Liver (tissue), 3 donors: ENCODE measurements at regions not wholly inside any gene's neighbourhood (a gene's known extent, or its start where the extent isn't known, plus 50 kb on each side); places are given as distances from the start of the nearest gene placed in this dataset.

Source experiments
- CTCF ChIP-seq: fragments of 150-350 bp; IDR thresholded peaks from 2 replicates; pipeline ENCODE4 v1.5.1; 2017; ENCODE audit warnings: improper control_type of control experiment, low read depth, low read length; ENCODE audit not compliant: missing input control
- GABPA ChIP-seq, 2 donors: IDR thresholded peaks in 1 of 2; conservative IDR thresholded peaks in 1 of 2; 2 replicates each; pipeline ENCODE4 v1.6.1; 2016; ENCODE audit warnings: antibody characterized with exemption in 2 of 2, mild to moderate bottlenecking in 1 of 2, moderate library complexity in 1 of 2
- RAD21 ChIP-seq, 2 donors: IDR thresholded peaks; 2 replicates each; pipeline ENCODE4 v1.6.1; 2016; ENCODE audit warnings: antibody characterized with exemption in 2 of 2, mild to moderate bottlenecking in 2 of 2
- YY1 ChIP-seq: IDR thresholded peaks from 2 replicates; pipeline ENCODE4 v1.6.1; 2016; ENCODE audit warnings: antibody characterized with exemption, mild to moderate bottlenecking
- donor health status: healthy.
- donor health status: healthy.

- TF ChIP-seq CTCF (no peak), GABPA (IDR thresholded peaks at IDR 0.05 in 1 of 2, conservative IDR thresholded peaks at IDR 0.05 in 1 of 2) (no peak), RAD21 (IDR thresholded peaks at IDR 0.05) (no peak), YY1 (no peak)
Measured at GRCh38 chr3:153038367-153038766, 123.7 kb upstream of the RAP2B start.
